Fibroblast of upper back skin (primary cell): ENCODE measurements at regions not wholly inside any gene's neighbourhood (a gene's known extent, or its start where the extent isn't known, plus 50 kb on each side); places are given as distances from the start of the nearest gene placed in this dataset.
"Not testable (repeated sequence)": the region's sequence is repeated elsewhere in the genome, so short reads cannot be mapped to it uniquely, and the experiment has no call there.

Source experiments
- DNase-seq: peaks from one replicate; pipeline ENCODE4 v3.0.0-alpha.2; 2013

- DNase-seq, result no peak
Observed at GRCh38 chr10:8350250-8350967, 295.9 kb downstream of the GATA3 start.

- DNase-seq, result no peak
Observed at GRCh38 chr10:8352171-8353075, 297.9 kb downstream of the GATA3 start.

- no peak for DNase-seq
Observed at GRCh38 chr10:8356283-8356682, 301.8 kb downstream of the GATA3 start.

- no peak for DNase-seq
Observed at GRCh38 chr10:8359467-8359866, 305.0 kb downstream of the GATA3 start.

- DNase-seq, result no peak
Observed at GRCh38 chr10:8360365-8360764, 305.9 kb downstream of the GATA3 start.

- DNase-seq, result no peak
Observed at GRCh38 chr10:8360814-8361509, 306.5 kb downstream of the GATA3 start.

- DNase-seq, result no peak
Observed at GRCh38 chr10:8361510-8361844, 307.0 kb downstream of the GATA3 start.

- DNase-seq, result peak; percentile 32
Observed at GRCh38 chr10:8365935-8366911, 311.7 kb downstream of the GATA3 start.

- not testable (repeated sequence) for DNase-seq
Observed at GRCh38 chr10:8367672-8368411, 313.4 kb downstream of the GATA3 start.

- DNase-seq, result peak; percentile 2
Observed at GRCh38 chr10:8369666-8370065, 315.2 kb downstream of the GATA3 start.

GRCh38 chr10:8374334-8374733, 319.8 kb downstream of the GATA3 start:
- DNase-seq, result no peak

GRCh38 chr10:8375137-8375536, 320.6 kb downstream of the GATA3 start:
- DNase-seq, result no peak

GRCh38 chr10:8378198-8378983, 323.9 kb downstream of the GATA3 start:
- DNase-seq, result no peak

- no peak for DNase-seq
Observed at GRCh38 chr10:8379906-8380832, 325.7 kb downstream of the GATA3 start.

- DNase-seq, result no peak
Observed at GRCh38 chr10:8380833-8381496, 326.5 kb downstream of the GATA3 start.

GRCh38 chr10:8386781-8387180, 332.3 kb downstream of the GATA3 start:
- DNase-seq, result no peak

GRCh38 chr10:8389630-8390029, 335.1 kb downstream of the GATA3 start:
- peak; percentile 19 for DNase-seq

GRCh38 chr10:8392216-8392615, 337.7 kb downstream of the GATA3 start:
- peak; percentile 77 for DNase-seq

- no peak for DNase-seq
Observed at GRCh38 chr10:8393531-8393930, 339.0 kb downstream of the GATA3 start.
